ENCODE measurements at regions not wholly inside any gene's neighbourhood (a gene's known extent, or its start where the extent isn't known, plus 50 kb on each side); places are given as distances from the start of the nearest gene placed in this dataset.

GRCh38 chr4:174396599-174397110, 112.9 kb downstream of the CEP44 start:
- Histone ChIP-seq H4K20me1 (ENCODE audit: insufficient read depth, low read length) (no peaks in the 10 kb centered on the region), H3K27ac (ENCODE audit: insufficient read depth, low read length) (no peak overlapping the region), H3K9me1 (ENCODE audit: insufficient read depth, low read length) (no peaks in the 10 kb centered on the region), H3K14ac (replicated peaks; ENCODE audit: low read depth, low read length) (no peak overlapping the region), H3K56ac (ENCODE audit: extremely low read depth, insufficient read depth, low read length) (no peak overlapping the region), H2BK15ac (ENCODE audit: low read depth, low read length) (no peak overlapping the region), H3K9ac (ENCODE audit: low read depth, low read length) (no peak overlapping the region), H2BK5ac (ENCODE audit: low read depth, low read length, poor library complexity, severe bottlenecking) (no peak overlapping the region), H4K8ac (ENCODE audit: low read depth in 2 of 2, low read length in 2 of 2) (no peak overlapping the region), H3K23ac (ENCODE audit: low read depth, low read length) (no peak overlapping the region), H3K9me3 (ENCODE audit: control insufficient read depth, insufficient read depth, low read length) (no peaks in the 10 kb centered on the region), H3K4me1 (ENCODE audit: control insufficient read depth, insufficient read depth, low read length) (no peaks in the 10 kb centered on the region), H2BK120ac (ENCODE audit: low read depth, low read length) (no peak overlapping the region), H2AFZ (replicated peaks; ENCODE audit: low read length, poor library complexity) (no peak overlapping the region), H3K36me3 (ENCODE audit: control insufficient read depth, insufficient read depth, low read length) (no peaks in the 10 kb centered on the region), H4K91ac (ENCODE audit: insufficient read depth, low read depth, low read length) (no peak overlapping the region), H3K4me3 (ENCODE audit: insufficient read depth, low read depth, low read length) (no peak overlapping the region), H4K5ac (ENCODE audit: low read depth, low read length) (no peak overlapping the region), H2AK5ac (ENCODE audit: low read depth, low read length) (no peak overlapping the region), H3K27me3 (ENCODE audit: control insufficient read depth, insufficient read depth, low read length) (no peaks in the 10 kb centered on the region), H2BK20ac (ENCODE audit: low read depth, low read length) (no peak overlapping the region), H3K4me2 (ENCODE audit: low read depth, low read length) (no peak overlapping the region), H3K18ac (ENCODE audit: low read depth, low read length) (no peak overlapping the region), H2AK9ac (replicated peaks; ENCODE audit: low read depth, low read length, poor library complexity) (no peak overlapping the region), H3K4ac (ENCODE audit: low read depth, low read length) (no peak overlapping the region), H3K79me1 (ENCODE audit: low read depth in 1 of 2, low read length in 2 of 2) (no peaks in the 10 kb centered on the region)
- ChIA-PET POLR2A (ENCODE audit: unreplicated experiment) (no interaction called here), CTCF (no interaction called here)
- in situ Hi-C loops (cut with MboI; ENCODE audit: low sequenced_read_pairs) (no loop called here), dilution Hi-C loops (cut with HindIII; ENCODE audit: low sequenced_read_pairs, unreplicated experiment) (no loop called here), intact Hi-C loops (cut with micrococcal nuclease) (no loop called here)
- ATAC-seq (ENCODE audit: low read depth) = no peak
- no CpG with 5 or more reads among the region's 5 CpGs for WGBS, 2 experiments (ENCODE audit: extremely low coverage in 2 of 2, insufficient read length in 1 of 2)
- no peak for DNase-seq
- no TSS peak for BruUV-seq (replicated peaks)
- TF ChIP-seq ELK1 (IDR thresholded peaks at IDR 0.05; ENCODE audit: borderline replicate concordance, low read depth, low read length) (no peak), RAD21 (IDR thresholded peaks at IDR 0.05; ENCODE audit: low read length) (no peak), MXI1 (IDR thresholded peaks at IDR 0.05; ENCODE audit: borderline replicate concordance, low read depth, low read length) (no peak), CTCF (conservative IDR thresholded peaks at IDR 0.05; ENCODE audit: low read depth, low read length) (no peak), CHD1 (IDR thresholded peaks at IDR 0.05; ENCODE audit: low read depth, low read length) (no peak), POLR2A (IDR thresholded peaks at IDR 0.05; ENCODE audit: low read depth, low read length) (no peak), BHLHE40 (IDR thresholded peaks at IDR 0.05; ENCODE audit: low read depth, low read length) (no peak), RCOR1 (IDR thresholded peaks at IDR 0.05; ENCODE audit: insufficient replicate concordance, low read length) (no peak), SMC3 (IDR thresholded peaks at IDR 0.05; ENCODE audit: low read depth, low read length) (no peak), MAFK (IDR thresholded peaks at IDR 0.05; ENCODE audit: low read depth, low read length) (no peak), NFE2L2 (IDR thresholded peaks at IDR 0.05; ENCODE audit: low read depth, low read length) (no peak), CEBPB (IDR thresholded peaks at IDR 0.05; ENCODE audit: low read depth, low read length) (no peak), RFX5 (IDR thresholded peaks at IDR 0.05; ENCODE audit: low read depth, low read length) (no peak), FOS (IDR thresholded peaks at IDR 0.05; ENCODE audit: low read depth, low read length) (no peak), MAZ (IDR thresholded peaks at IDR 0.05; ENCODE audit: borderline replicate concordance, low read depth, low read length) (no peak)
- TF ChIP-seq, protein P1, sequence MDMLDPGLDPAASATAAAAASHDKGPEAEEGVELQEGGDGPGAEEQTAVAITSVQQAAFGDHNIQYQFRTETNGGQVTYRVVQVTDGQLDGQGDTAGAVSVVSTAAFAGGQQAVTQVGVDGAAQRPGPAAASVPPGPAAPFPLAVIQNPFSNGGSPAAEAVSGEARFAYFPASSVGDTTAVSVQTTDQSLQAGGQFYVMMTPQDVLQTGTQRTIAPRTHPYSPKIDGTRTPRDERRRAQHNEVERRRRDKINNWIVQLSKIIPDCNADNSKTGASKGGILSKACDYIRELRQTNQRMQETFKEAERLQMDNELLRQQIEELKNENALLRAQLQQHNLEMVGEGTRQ (IDR thresholded peaks at IDR 0.05; ENCODE audit: low read depth, low read length) = no peak
